A549 (cell line): ENCODE measurements at regions not wholly inside any gene's neighbourhood (a gene's known extent, or its start where the extent isn't known, plus 50 kb on each side); places are given as distances from the start of the nearest gene placed in this dataset.

Experiments used
- ATAC-seq, 2 experiments: fragments of 200-7000 bp in 1 of 2; fragments of >200 bp in 1 of 2; cut with Nextera tagmentation in 1 of 2; cut with Tn5 transposase in 1 of 2; 3 replicates each; pipeline versions ENCODE4 v1.8.0 to v1.9.1; 2018 to 2020; ENCODE audit warnings: mild to moderate bottlenecking in 1 of 2, moderate library complexity in 1 of 2
- CTCF ChIA-PET: fragments of 300-600 bp; sonication (Branson Sonifier 250); formaldehyde crosslinking; extraction: SDS; loops from one replicate; lab custom pipeline; 2021; ENCODE audit warnings: antibody characterized with exemption, inconsistent platforms; lab: Yijun Ruan, JAX
- POLR2A ChIA-PET: fragments of 350-600 bp; formaldehyde crosslinking; extraction: SDS; loops from one replicate; lab custom pipeline; 2021; ENCODE audit warnings: antibody characterized with exemption, inconsistent platforms; lab: Yijun Ruan, JAX
- DNase-seq, 2 experiments: peaks; one replicate each; pipeline versions ENCODE4 v3.0.0 to v3.0.0-alpha.2; 2011 to 2016; ENCODE audit warnings: low read depth in 1 of 2, low spot score in 1 of 2
- FAIRE-seq: peaks from 2 replicates; lab custom pipeline; 2011; peaks lifted over from hg19 to GRCh38; lab: Jason Lieb, UNC
- H3K27ac ChIP-seq, 2 experiments: fragments of >200 bp; sonication (Bioruptor Twin); formaldehyde crosslinking; 3 replicates each; pipeline ENCODE4 v1.5.1; 2016 to 2017
- H3K4me1 ChIP-seq: fragments of >200 bp; sonication (Bioruptor Twin); formaldehyde crosslinking; 3 replicates; pipeline ENCODE4 v1.6.1; 2016
- H3K4me2 ChIP-seq: fragments of >200 bp; sonication (Bioruptor Twin); formaldehyde crosslinking; 3 replicates; pipeline ENCODE4 v1.6.1; 2016
- H3K4me3 ChIP-seq: fragments of >200 bp; sonication (Bioruptor Twin); formaldehyde crosslinking; 3 replicates; pipeline ENCODE4 v1.5.1; 2016
- H3K9me3 ChIP-seq: fragments of >200 bp; sonication (Bioruptor Twin); formaldehyde crosslinking; 3 replicates; pipeline ENCODE4 v1.6.1; 2016
- BHLHE40 ChIP-seq: IDR thresholded peaks from 2 replicates; pipeline ENCODE4 v1.6.1; 2012; ENCODE audit warnings: low read depth, low read length, inconsistent platforms
- CBX8 ChIP-seq: fragments of 200-600 bp; sonication (generic); IDR thresholded peaks from 2 replicates; pipeline ENCODE4 v1.6.1; 2016
- CHD4 ChIP-seq: fragments of 200-600 bp; sonication (generic); IDR thresholded peaks from 2 replicates; pipeline ENCODE4 v1.6.1; 2016; ENCODE audit warnings: antibody characterized with exemption, mild to moderate bottlenecking, borderline replicate concordance
- FOSB ChIP-seq: fragments of 250-450 bp; sonication (Bioruptor Pico); IDR thresholded peaks from 2 replicates; pipeline ENCODE4 v1.5.0; 2020; ENCODE audit warnings: mild to moderate bottlenecking, moderate library complexity
- FOXS1 ChIP-seq: fragments of 250-450 bp; sonication (Bioruptor Pico); IDR thresholded peaks from 2 replicates; pipeline ENCODE4 v1.5.0; 2020; ENCODE audit warnings: mild to moderate bottlenecking, moderate library complexity
- HEYL ChIP-seq: fragments of 250-450 bp; sonication (Bioruptor Pico); IDR thresholded peaks from 2 replicates; pipeline ENCODE4 v1.8.0; 2021; ENCODE audit warnings: mild to moderate bottlenecking, moderate library complexity
- HOXA7 ChIP-seq: fragments of 250-450 bp; sonication (Bioruptor Pico); IDR thresholded peaks from 2 replicates; pipeline ENCODE4 v1.5.0; 2020; ENCODE audit warnings: mild to moderate bottlenecking, moderate library complexity
- HOXB13 ChIP-seq: fragments of 250-450 bp; sonication (Bioruptor Pico); IDR thresholded peaks from 2 replicates; pipeline ENCODE4 v1.5.0; 2020; ENCODE audit warnings: low read depth, mild to moderate bottlenecking, moderate library complexity
- HOXB5 ChIP-seq: fragments of 250-450 bp; sonication (Bioruptor Pico); IDR thresholded peaks from 2 replicates; pipeline ENCODE4 v1.5.0; 2020; ENCODE audit warnings: mild to moderate bottlenecking, moderate library complexity
- JUNB ChIP-seq: fragments of >200 bp; sonication (Bioruptor Twin); formaldehyde crosslinking; IDR thresholded peaks from 2 replicates; pipeline ENCODE4 v1.6.1; 2016
- KDM1A ChIP-seq: fragments of 200-600 bp; sonication (generic); IDR thresholded peaks from 2 replicates; pipeline ENCODE4 v1.6.1; 2016; ENCODE audit warnings: low read depth, mild to moderate bottlenecking
- MAZ ChIP-seq: fragments of 150-350 bp; IDR thresholded peaks from 2 replicates; pipeline ENCODE4 v1.6.1; 2014; ENCODE audit warnings: antibody characterized with exemption, low read depth, low read length, borderline replicate concordance
- NFE2L2 ChIP-seq: fragments of 150-350 bp; conservative IDR thresholded peaks from 2 replicates; pipeline ENCODE4 v1.6.1; 2014; ENCODE audit warnings: low read length
- NPAS2 ChIP-seq: fragments of 250-450 bp; sonication (Bioruptor Pico); IDR thresholded peaks from 2 replicates; pipeline ENCODE4 v1.8.0; 2022; ENCODE audit warnings: mild to moderate bottlenecking, moderate library complexity, borderline replicate concordance
- RFX5 ChIP-seq: fragments of 450-650 bp; IDR thresholded peaks from 2 replicates; pipeline ENCODE4 v1.7.1; 2014; ENCODE audit warnings: antibody characterized with exemption, mild to moderate bottlenecking, moderate library complexity
- RNF2 ChIP-seq: fragments of 200-600 bp; sonication (generic); IDR thresholded peaks from 2 replicates; pipeline ENCODE4 v1.6.1; 2016; ENCODE audit warnings: low read depth, mild to moderate bottlenecking, antibody characterized with exemption, moderate library complexity, borderline replicate concordance
- TP53 ChIP-seq: fragments of 250-450 bp; sonication (Bioruptor Pico); IDR thresholded peaks from 2 replicates; pipeline ENCODE4 v1.5.0; 2021; ENCODE audit warnings: mild to moderate bottlenecking, moderate library complexity
- WGBS: methylation state at CpG from one replicate; pipeline ENCODE4 v1.1.6; 2017; ENCODE audit errors: missing lambda C conversion rate; 5-methylcytosine and 5-hydroxymethylcytosine counted together
- TF ChIP-seq, protein P1 (sequence below): fragments of >200 bp; sonication (Bioruptor Twin); formaldehyde crosslinking; IDR thresholded peaks from 3 replicates; pipeline ENCODE4 v1.5.1; 2016
- TF ChIP-seq, protein P2 (sequence below): IDR thresholded peaks from 2 replicates; pipeline ENCODE4 v1.6.1; 2012
- TF ChIP-seq, protein P3 (sequence below): fragments of 250-450 bp; sonication (Bioruptor Pico); IDR thresholded peaks from 2 replicates; pipeline ENCODE4 v1.5.0; 2020; ENCODE audit warnings: low read depth, mild to moderate bottlenecking, moderate library complexity
- TF ChIP-seq, protein P4 (sequence below): fragments of 150-350 bp; IDR thresholded peaks from 2 replicates; pipeline ENCODE4 v1.6.1; 2014; ENCODE audit warnings: low read depth, mild to moderate bottlenecking, low read length
- TF ChIP-seq, protein P5 (sequence below): fragments of 450-650 bp; IDR thresholded peaks from 2 replicates; pipeline ENCODE4 v1.6.1; 2014; ENCODE audit warnings: antibody characterized with exemption

DNA sequence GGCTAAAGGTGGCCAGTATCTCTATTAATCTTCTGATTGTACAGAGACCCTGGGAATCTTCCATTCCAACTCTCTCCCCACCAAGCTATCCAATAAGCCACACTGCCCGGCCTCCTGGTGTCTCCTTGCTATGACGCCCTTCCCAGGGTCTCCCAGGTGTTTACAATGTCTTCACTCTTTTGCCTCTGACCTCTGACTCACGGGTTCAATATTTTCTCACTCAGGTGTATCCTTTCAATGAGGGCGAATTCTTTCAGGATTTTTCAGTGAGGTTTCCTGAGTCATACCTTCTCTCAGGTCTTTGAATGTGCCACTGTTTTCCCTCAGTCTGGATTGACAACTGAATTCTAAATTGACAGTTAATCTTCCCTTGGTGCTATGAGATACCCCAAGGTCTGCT is 53.7 kb upstream of the IRX4 start:
- 4% methylated on average over 4 of the region's 4 CpGs for WGBS
- no peaks in the 10 kb centered on the region for H3K4me1 ChIP-seq
- no peaks in the 10 kb centered on the region for H3K9me3 ChIP-seq
- H3K4me3 ChIP-seq = no peak overlapping the region
- ATAC-seq (no peak), FAIRE-seq (no peak), DNase-seq (no peak)
- CTCF ChIA-PET = no interaction called here
- TF ChIP-seq, protein P1, sequence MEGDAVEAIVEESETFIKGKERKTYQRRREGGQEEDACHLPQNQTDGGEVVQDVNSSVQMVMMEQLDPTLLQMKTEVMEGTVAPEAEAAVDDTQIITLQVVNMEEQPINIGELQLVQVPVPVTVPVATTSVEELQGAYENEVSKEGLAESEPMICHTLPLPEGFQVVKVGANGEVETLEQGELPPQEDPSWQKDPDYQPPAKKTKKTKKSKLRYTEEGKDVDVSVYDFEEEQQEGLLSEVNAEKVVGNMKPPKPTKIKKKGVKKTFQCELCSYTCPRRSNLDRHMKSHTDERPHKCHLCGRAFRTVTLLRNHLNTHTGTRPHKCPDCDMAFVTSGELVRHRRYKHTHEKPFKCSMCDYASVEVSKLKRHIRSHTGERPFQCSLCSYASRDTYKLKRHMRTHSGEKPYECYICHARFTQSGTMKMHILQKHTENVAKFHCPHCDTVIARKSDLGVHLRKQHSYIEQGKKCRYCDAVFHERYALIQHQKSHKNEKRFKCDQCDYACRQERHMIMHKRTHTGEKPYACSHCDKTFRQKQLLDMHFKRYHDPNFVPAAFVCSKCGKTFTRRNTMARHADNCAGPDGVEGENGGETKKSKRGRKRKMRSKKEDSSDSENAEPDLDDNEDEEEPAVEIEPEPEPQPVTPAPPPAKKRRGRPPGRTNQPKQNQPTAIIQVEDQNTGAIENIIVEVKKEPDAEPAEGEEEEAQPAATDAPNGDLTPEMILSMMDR = no peak
- no peak for TF ChIP-seq JUNB
- TF ChIP-seq, protein P2, sequence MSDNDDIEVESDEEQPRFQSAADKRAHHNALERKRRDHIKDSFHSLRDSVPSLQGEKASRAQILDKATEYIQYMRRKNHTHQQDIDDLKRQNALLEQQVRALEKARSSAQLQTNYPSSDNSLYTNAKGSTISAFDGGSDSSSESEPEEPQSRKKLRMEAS = no peak
- TF ChIP-seq NPAS2 (CRISPR knock-in tag) = no peak
- TF ChIP-seq, protein P3, sequence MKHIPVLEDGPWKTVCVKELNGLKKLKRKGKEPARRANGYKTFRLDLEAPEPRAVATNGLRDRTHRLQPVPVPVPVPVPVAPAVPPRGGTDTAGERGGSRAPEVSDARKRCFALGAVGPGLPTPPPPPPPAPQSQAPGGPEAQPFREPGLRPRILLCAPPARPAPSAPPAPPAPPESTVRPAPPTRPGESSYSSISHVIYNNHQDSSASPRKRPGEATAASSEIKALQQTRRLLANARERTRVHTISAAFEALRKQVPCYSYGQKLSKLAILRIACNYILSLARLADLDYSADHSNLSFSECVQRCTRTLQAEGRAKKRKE (CRISPR knock-in tag) = no peak
- TF ChIP-seq HOXA7 (CRISPR knock-in tag) = no peak
- TF ChIP-seq HOXB13 (CRISPR knock-in tag) = no peak
- no peak for TF ChIP-seq HEYL (CRISPR knock-in tag)
- no peak for TF ChIP-seq MAZ
- no peak for TF ChIP-seq NFE2L2
- TF ChIP-seq BHLHE40 = no peak
- no peak for TF ChIP-seq CBX8
- no peak overlapping the region for H3K27ac ChIP-seq
- H3K4me2 ChIP-seq = no peak overlapping the region
- POLR2A ChIA-PET = no interaction called here

DNA sequence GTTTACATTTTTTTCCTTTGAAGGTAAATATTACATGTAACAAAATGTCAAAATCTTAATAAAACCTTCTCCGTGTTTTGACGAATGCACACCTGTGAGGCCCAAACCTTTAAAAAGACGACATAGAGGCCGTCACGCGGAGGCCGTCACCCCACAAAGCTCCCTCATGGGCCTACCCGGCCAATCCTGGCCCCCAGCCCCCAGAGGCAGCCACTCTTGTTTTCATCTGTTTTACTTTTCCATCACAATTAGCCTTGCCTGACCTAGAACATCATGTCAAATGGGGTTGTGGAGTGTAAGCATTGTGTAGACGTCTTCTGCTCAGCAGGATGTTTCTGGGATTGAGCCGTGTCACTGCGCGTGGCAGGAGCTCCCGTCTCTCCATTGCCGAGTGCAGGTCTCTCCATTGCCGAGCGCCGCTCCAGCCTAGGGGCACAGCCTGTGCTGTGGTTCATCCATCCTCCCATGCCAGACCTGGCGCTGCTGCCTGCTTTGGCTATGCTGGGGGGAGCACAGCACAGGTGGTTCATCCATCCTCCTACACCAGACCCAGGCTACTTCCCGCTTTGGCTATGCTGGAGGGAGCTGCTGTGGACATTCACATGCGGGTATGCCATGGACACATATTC is 52.2 kb upstream of the IRX4 start:
- DNase-seq (no peak), ATAC-seq (no peak), FAIRE-seq (no peak)
- Histone ChIP-seq H3K27ac (no peak overlapping the region), H3K4me2 (no peak overlapping the region), H3K4me1 (no peaks in the 10 kb centered on the region), H3K9me3 (no peaks in the 10 kb centered on the region), H3K4me3 (no peak overlapping the region)
- ChIA-PET POLR2A (no interaction called here), CTCF (no interaction called here)
- 74% methylated on average over 19 of the region's 20 CpGs for WGBS
- TF ChIP-seq RNF2 (no peak), RFX5 (no peak), JUNB (no peak), HEYL (CRISPR knock-in tag) (no peak), FOSB (CRISPR knock-in tag) (no peak), HOXB5 (no peak), CHD4 (no peak), TP53 (CRISPR knock-in tag) (no peak), NPAS2 (CRISPR knock-in tag) (no peak), FOXS1 (CRISPR knock-in tag) (no peak), KDM1A (no peak), CBX8 (no peak)
- TF ChIP-seq, protein P4, sequence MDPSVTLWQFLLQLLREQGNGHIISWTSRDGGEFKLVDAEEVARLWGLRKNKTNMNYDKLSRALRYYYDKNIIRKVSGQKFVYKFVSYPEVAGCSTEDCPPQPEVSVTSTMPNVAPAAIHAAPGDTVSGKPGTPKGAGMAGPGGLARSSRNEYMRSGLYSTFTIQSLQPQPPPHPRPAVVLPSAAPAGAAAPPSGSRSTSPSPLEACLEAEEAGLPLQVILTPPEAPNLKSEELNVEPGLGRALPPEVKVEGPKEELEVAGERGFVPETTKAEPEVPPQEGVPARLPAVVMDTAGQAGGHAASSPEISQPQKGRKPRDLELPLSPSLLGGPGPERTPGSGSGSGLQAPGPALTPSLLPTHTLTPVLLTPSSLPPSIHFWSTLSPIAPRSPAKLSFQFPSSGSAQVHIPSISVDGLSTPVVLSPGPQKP = no peak
- TF ChIP-seq, protein P5, sequence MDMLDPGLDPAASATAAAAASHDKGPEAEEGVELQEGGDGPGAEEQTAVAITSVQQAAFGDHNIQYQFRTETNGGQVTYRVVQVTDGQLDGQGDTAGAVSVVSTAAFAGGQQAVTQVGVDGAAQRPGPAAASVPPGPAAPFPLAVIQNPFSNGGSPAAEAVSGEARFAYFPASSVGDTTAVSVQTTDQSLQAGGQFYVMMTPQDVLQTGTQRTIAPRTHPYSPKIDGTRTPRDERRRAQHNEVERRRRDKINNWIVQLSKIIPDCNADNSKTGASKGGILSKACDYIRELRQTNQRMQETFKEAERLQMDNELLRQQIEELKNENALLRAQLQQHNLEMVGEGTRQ = no peak
- TF ChIP-seq, protein P2 = no peak
